ENCODE measurements at regions not wholly inside any gene's neighbourhood (a gene's known extent, or its start where the extent isn't known, plus 50 kb on each side); places are given as distances from the start of the nearest gene placed in this dataset.

- TF ChIP-seq CTCF (IDR thresholded peaks at IDR 0.05) (no peak), EZH2phosphoT487 (IDR thresholded peaks at IDR 0.05) (no peak)
Measured at GRCh38 chr2:33660416-33661123, 61.5 kb upstream of the FAM98A start.

All from neural progenitor cell (in vitro differentiated cells).